Activated naive CD4-positive, alpha-beta T cell (primary cell): ENCODE measurements at regions not wholly inside any gene's neighbourhood (a gene's known extent, or its start where the extent isn't known, plus 50 kb on each side); places are given as distances from the start of the nearest gene placed in this dataset.

ENCODE experiments used
- DNase-seq, 4 experiments: peaks; one replicate each; lab custom pipeline; 2025; lab: John Stamatoyannopoulos, UW

GRCh38 chr3:110752307-110752706, 319.3 kb upstream of the NECTIN3 start:
- no peak for DNase-seq

- DNase-seq = no peak
Observed at GRCh38 chr3:110753516-110753915, 318.1 kb upstream of the NECTIN3 start.

GRCh38 chr3:110754212-110754916, 317.3 kb upstream of the NECTIN3 start:
- no peak for DNase-seq

- no peak for DNase-seq
Observed at GRCh38 chr3:110755345-110755744, 316.3 kb upstream of the NECTIN3 start.

- no peak for DNase-seq
Observed at GRCh38 chr3:110756705-110757104, 314.9 kb upstream of the NECTIN3 start.

- no peak for DNase-seq
Observed at GRCh38 chr3:110758208-110758607, 313.4 kb upstream of the NECTIN3 start.

GRCh38 chr3:110767156-110767555, 304.5 kb upstream of the NECTIN3 start:
- no peak for DNase-seq

GRCh38 chr3:110767838-110768237, 303.8 kb upstream of the NECTIN3 start:
- DNase-seq = no peak

- no peak for DNase-seq
Observed at GRCh38 chr3:110773413-110773954, 298.1 kb upstream of the NECTIN3 start.

GRCh38 chr3:110774496-110775265, 296.9 kb upstream of the NECTIN3 start:
- no peak for DNase-seq

GRCh38 chr3:110779581-110779980, 292.0 kb upstream of the NECTIN3 start:
- DNase-seq = no peak

GRCh38 chr3:110783541-110783940, 288.1 kb upstream of the NECTIN3 start:
- no peak for DNase-seq

- no peak for DNase-seq
Observed at GRCh38 chr3:110788794-110789193, 282.8 kb upstream of the NECTIN3 start.

- DNase-seq = no peak
Observed at GRCh38 chr3:110789315-110789714, 282.3 kb upstream of the NECTIN3 start.

- no peak for DNase-seq
Observed at GRCh38 chr3:110790631-110791030, 281.0 kb upstream of the NECTIN3 start.

- DNase-seq = no peak
Observed at GRCh38 chr3:110791995-110792686, 279.5 kb upstream of the NECTIN3 start.

GRCh38 chr3:110793611-110794010, 278.0 kb upstream of the NECTIN3 start:
- no peak for DNase-seq

- no peak for DNase-seq
Observed at GRCh38 chr3:110795163-110795562, 276.5 kb upstream of the NECTIN3 start.

- DNase-seq = no peak
Observed at GRCh38 chr3:110799271-110799670, 272.3 kb upstream of the NECTIN3 start.

GRCh38 chr3:110804856-110805255, 266.8 kb upstream of the NECTIN3 start:
- DNase-seq = no peak

GRCh38 chr3:110806924-110807323, 264.7 kb upstream of the NECTIN3 start:
- DNase-seq = no peak

GRCh38 chr3:110808630-110809029, 263.0 kb upstream of the NECTIN3 start:
- no peak for DNase-seq

- DNase-seq = no peak
Observed at GRCh38 chr3:110810356-110810755, 261.3 kb upstream of the NECTIN3 start.
